ENCODE measurements at regions not wholly inside any gene's neighbourhood (a gene's known extent, or its start where the extent isn't known, plus 50 kb on each side); places are given as distances from the start of the nearest gene placed in this dataset.

GRCh38 chr11:134944986-134945385 lies 532.9 kb upstream of the B3GAT1 start:
- TF ChIP-seq CTCF (IDR thresholded peaks at IDR 0.05; ENCODE audit: low read length) (no peak), EZH2 (IDR thresholded peaks at IDR 0.05; ENCODE audit: borderline replicate concordance, low read length) (no peak)

Data from OCI-LY1 (cell line).